T-helper 22 cell (primary cell): ENCODE measurements at regions not wholly inside any gene's neighbourhood (a gene's known extent, or its start where the extent isn't known, plus 50 kb on each side); places are given as distances from the start of the nearest gene placed in this dataset.
A peak's percentile ranks its signal among the peaks of the same experiment; 100 is the strongest.

Source experiments
- DNase-seq: peaks from one replicate; pipeline ENCODE4 v3.0.0-alpha.2; 2020; ENCODE audit warnings: low read depth

GRCh38 chr15:69718916-69719315, 266.3 kb downstream of the RPLP1 start:
- no peak for DNase-seq

- peak; percentile 68 for DNase-seq
Measured at GRCh38 chr15:69719527-69720240, 267.1 kb downstream of the RPLP1 start.

- no peak for DNase-seq
Measured at GRCh38 chr15:69720536-69720935, 267.9 kb downstream of the RPLP1 start.

GRCh38 chr15:69722924-69723323, 270.3 kb downstream of the RPLP1 start:
- no peak for DNase-seq

- DNase-seq: no peak
Measured at GRCh38 chr15:69723404-69724096, 270.9 kb downstream of the RPLP1 start.

GRCh38 chr15:69724333-69724732, 271.7 kb downstream of the RPLP1 start:
- DNase-seq: no peak

GRCh38 chr15:69725275-69725674, 272.7 kb downstream of the RPLP1 start:
- no peak for DNase-seq

- DNase-seq: no peak
Measured at GRCh38 chr15:69725957-69726356, 273.3 kb downstream of the RPLP1 start.

GRCh38 chr15:69727121-69727924, 274.7 kb downstream of the RPLP1 start:
- no peak for DNase-seq

GRCh38 chr15:69729167-69729748, 276.6 kb downstream of the RPLP1 start:
- peak; percentile 23 for DNase-seq

GRCh38 chr15:69730281-69731080, 277.9 kb downstream of the RPLP1 start:
- no peak for DNase-seq

GRCh38 chr15:69731081-69731330, 278.4 kb downstream of the RPLP1 start:
- DNase-seq: no peak

- DNase-seq: no peak
Measured at GRCh38 chr15:69731581-69731980, 279.0 kb downstream of the RPLP1 start.

GRCh38 chr15:69732133-69732532, 279.5 kb downstream of the RPLP1 start:
- no peak for DNase-seq

- DNase-seq: no peak
Measured at GRCh38 chr15:69734699-69735098, 282.1 kb downstream of the RPLP1 start.

- DNase-seq: no peak
Measured at GRCh38 chr15:69735121-69735520, 282.5 kb downstream of the RPLP1 start.

- DNase-seq: no peak
Measured at GRCh38 chr15:69736161-69736560, 283.5 kb downstream of the RPLP1 start.

- DNase-seq: no peak
Measured at GRCh38 chr15:69737916-69738315, 285.3 kb downstream of the RPLP1 start.

- no peak for DNase-seq
Measured at GRCh38 chr15:69740684-69741083, 288.1 kb downstream of the RPLP1 start.

- no peak for DNase-seq
Measured at GRCh38 chr15:69742361-69742760, 289.7 kb downstream of the RPLP1 start.

GRCh38 chr15:69743091-69743490, 290.5 kb downstream of the RPLP1 start:
- no peak for DNase-seq
